HL-60 (cell line): ENCODE measurements at regions not wholly inside any gene's neighbourhood (a gene's known extent, or its start where the extent isn't known, plus 50 kb on each side); places are given as distances from the start of the nearest gene placed in this dataset.

ENCODE experiments used
- CTCF ChIP-seq: IDR thresholded peaks from one replicate; pipeline ENCODE4 v1.5.1; 2011; ENCODE audit warnings: low read length, control low read depth, inconsistent platforms; ENCODE audit not compliant: insufficient read depth
- POLR2AphosphoS5 ChIP-seq: IDR thresholded peaks from 2 replicates; pipeline ENCODE4 v1.6.1; 2012; ENCODE audit warnings: low read depth
- REST ChIP-seq: IDR thresholded peaks from 2 replicates; pipeline ENCODE4 v1.6.1; 2012; ENCODE audit warnings: low read depth; ENCODE audit not compliant: insufficient replicate concordance
- SPI1 ChIP-seq: IDR thresholded peaks from 2 replicates; pipeline ENCODE4 v1.6.1; 2012; ENCODE audit warnings: low read depth, mild to moderate bottlenecking, borderline replicate concordance

DNA sequence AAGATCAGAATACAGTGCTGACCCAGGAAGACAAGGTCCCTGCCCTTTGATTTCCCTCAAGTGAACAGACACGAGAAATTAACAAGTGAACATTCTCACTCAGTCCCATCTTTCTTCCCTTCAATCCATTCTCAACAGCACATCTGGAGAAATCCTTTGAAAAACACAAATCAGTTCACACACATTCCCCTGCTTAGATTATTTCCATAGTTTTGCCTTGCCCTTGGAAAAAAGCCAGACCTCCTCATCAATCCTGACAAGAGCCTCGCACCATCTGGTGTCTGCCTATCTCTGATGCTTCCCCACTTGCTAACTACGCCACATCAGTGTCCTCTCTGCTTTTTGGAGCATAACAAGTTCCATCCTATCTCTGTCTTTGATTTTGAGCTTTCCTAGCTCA, 94.4 kb upstream of the KIAA1217 start:
- TF ChIP-seq CTCF: no peak
- TF ChIP-seq REST: no peak
- TF ChIP-seq POLR2AphosphoS5: no peak
- TF ChIP-seq SPI1: no peak
